ENCODE measurements at regions not wholly inside any gene's neighbourhood (a gene's known extent, or its start where the extent isn't known, plus 50 kb on each side); places are given as distances from the start of the nearest gene placed in this dataset.

- no peak overlapping the region for H3K27ac ChIP-seq (ENCODE audit: low read depth, low read length)
- H3K79me1 ChIP-seq (ENCODE audit: low read depth, low read length), result no peaks in the 10 kb centered on the region
- no peak overlapping the region for H3K23ac ChIP-seq (ENCODE audit: insufficient read length)
- H4K8ac ChIP-seq (ENCODE audit: extremely low read depth, insufficient read depth, low read length), result no peak overlapping the region
- H2BK5ac ChIP-seq (ENCODE audit: low read depth, low read length), result no peak overlapping the region
- no peak overlapping the region for H3K4me2 ChIP-seq (ENCODE audit: insufficient read depth in 1 of 2, low read depth in 2 of 2, low read length in 2 of 2)
- TF ChIP-seq SUZ12 (IDR thresholded peaks at IDR 0.05; ENCODE audit: low read length) (no peak), SIRT6 (IDR thresholded peaks at IDR 0.05; ENCODE audit: low read length) (no peak), TCF12 (IDR thresholded peaks at IDR 0.05; ENCODE audit: low read depth, low read length) (no peak), CEBPB (IDR thresholded peaks at IDR 0.05; ENCODE audit: low read depth, low read length) (no peak), BCL11A (IDR thresholded peaks at IDR 0.05; ENCODE audit: low read depth in 2 of 2, low read length in 2 of 2) (no peak)
- ChIA-PET CTCF (ENCODE audit: partially characterized antibody) (interaction anchor here (1.2 kb wide), 1 partner anchor 16 kb away, joined by 3 read pairs; no protein-coding TSS in a partner anchor), POLR2A (ENCODE audit: partially characterized antibody) (no interaction called here)
- no peak overlapping the region for H2AK5ac ChIP-seq (ENCODE audit: low read depth, low read length)
- no peak overlapping the region for H2AFZ ChIP-seq (ENCODE audit: low read length)
- H3K9me3 ChIP-seq (ENCODE audit: insufficient read depth in 2 of 2, low read depth in 1 of 2, low read length in 1 of 2), result no peaks in the 10 kb centered on the region
- no peak overlapping the region for H3K14ac ChIP-seq (ENCODE audit: insufficient read length)
- no peak overlapping the region for H2BK20ac ChIP-seq (ENCODE audit: low read length)
- H4K91ac ChIP-seq (replicated peaks; ENCODE audit: insufficient read length, low read length), result no peak overlapping the region
- no peaks in the 10 kb centered on the region for H3K23me2 ChIP-seq (ENCODE audit: low read depth, low read length)
- H3K56ac ChIP-seq (replicated peaks; ENCODE audit: insufficient read length, low read depth, low read length), result no peak overlapping the region
- no peak overlapping the region for H2BK15ac ChIP-seq (ENCODE audit: low read length)
- no peaks in the 10 kb centered on the region for H3K4me1 ChIP-seq (replicated peaks in 1 of 4; ENCODE audit: control insufficient read depth in 3 of 4, insufficient read depth in 4 of 4, low read length in 3 of 4)
- H3K18ac ChIP-seq (ENCODE audit: extremely low read depth, low read length), result no peak overlapping the region
- H3K36me3 ChIP-seq (ENCODE audit: control insufficient read depth in 2 of 4, insufficient read depth in 4 of 4, low read length in 3 of 4), result no peaks in the 10 kb centered on the region
- H3K27me3 ChIP-seq (replicated peaks in 1 of 4; ENCODE audit: control insufficient read depth in 3 of 4, extremely low read depth in 1 of 4, insufficient read depth in 3 of 4, low read length in 3 of 4), result no peaks in the 10 kb centered on the region
- DNase-seq (ENCODE audit: low read depth in 1 of 2, low spot score in 2 of 2) (no peak), FAIRE-seq (no peak)
- no peak overlapping the region for H2BK12ac ChIP-seq (ENCODE audit: low read depth, low read length)
- H3K4ac ChIP-seq (replicated peaks; ENCODE audit: insufficient read length, low read depth, low read length), result no peak overlapping the region
- no peak overlapping the region for H3K9ac ChIP-seq (replicated peaks in 1 of 4; ENCODE audit: extremely low read depth in 1 of 4, low read depth in 3 of 4, low read length in 3 of 4)
- H4K20me1 ChIP-seq (replicated peaks in 1 of 2; ENCODE audit: control insufficient read depth in 1 of 2, insufficient read depth in 2 of 2, low read length in 2 of 2), result no peaks in the 10 kb centered on the region
- H4K5ac ChIP-seq (ENCODE audit: insufficient read length, low read depth, low read length), result no peak overlapping the region
- no peaks in the 10 kb centered on the region for H3K79me2 ChIP-seq (ENCODE audit: control insufficient read depth in 1 of 2, insufficient read depth in 2 of 2, low read length in 2 of 2)
- H3K4me3 ChIP-seq (ENCODE audit: extremely low read depth in 1 of 4, insufficient read depth in 2 of 4, low read depth in 3 of 4, low read length in 4 of 4), result no peak overlapping the region
- no peak overlapping the region for H2BK120ac ChIP-seq (replicated peaks; ENCODE audit: low read depth, low read length)
Observed at GRCh38 chr6:119950681-119951080, 601.1 kb upstream of the MAN1A1 start.
